Hematopoietic multipotent progenitor cell treated with erythropoietin and hydrocortisone succinate and interleukin-3 and kit ligand, for 8 days (in vitro differentiated cells): ENCODE measurements at regions not wholly inside any gene's neighbourhood (a gene's known extent, or its start where the extent isn't known, plus 50 kb on each side); places are given as distances from the start of the nearest gene placed in this dataset.
A peak's percentile ranks its signal among the peaks of the same experiment; 100 is the strongest.
"Not testable (repeated sequence)": the region's sequence is repeated elsewhere in the genome, so short reads cannot be mapped to it uniquely, and the experiment has no call there.

Source experiments
- DNase-seq: peaks from one replicate; pipeline ENCODE4 v3.0.0-alpha.2; 2015

GRCh38 chr13:18618442-18618841, 563.2 kb downstream of the TUBA3C start:
- not testable (repeated sequence) for DNase-seq

GRCh38 chr13:18610476-18610875, 571.1 kb downstream of the TUBA3C start:
- DNase-seq, result not testable (repeated sequence)

- not testable (repeated sequence) for DNase-seq
Measured at GRCh38 chr13:18609371-18609770, 572.3 kb downstream of the TUBA3C start.

GRCh38 chr13:18608851-18609250, 572.8 kb downstream of the TUBA3C start:
- DNase-seq, result not testable (repeated sequence)

- DNase-seq, result not testable (repeated sequence)
Measured at GRCh38 chr13:18600366-18600765, 581.3 kb downstream of the TUBA3C start.

- DNase-seq, result peak; percentile 1
Measured at GRCh38 chr13:18599791-18600211, 581.8 kb downstream of the TUBA3C start.

- not testable (repeated sequence) for DNase-seq
Measured at GRCh38 chr13:18598543-18598942, 583.1 kb downstream of the TUBA3C start.

GRCh38 chr13:18597940-18598339, 583.7 kb downstream of the TUBA3C start:
- DNase-seq, result not testable (repeated sequence)

GRCh38 chr13:18577103-18577502, 604.5 kb downstream of the TUBA3C start:
- DNase-seq, result not testable (repeated sequence)

- DNase-seq, result not testable (repeated sequence)
Measured at GRCh38 chr13:18567890-18568289, 613.7 kb downstream of the TUBA3C start.
